ENCODE measurements at regions not wholly inside any gene's neighbourhood (a gene's known extent, or its start where the extent isn't known, plus 50 kb on each side); places are given as distances from the start of the nearest gene placed in this dataset.

DNA sequence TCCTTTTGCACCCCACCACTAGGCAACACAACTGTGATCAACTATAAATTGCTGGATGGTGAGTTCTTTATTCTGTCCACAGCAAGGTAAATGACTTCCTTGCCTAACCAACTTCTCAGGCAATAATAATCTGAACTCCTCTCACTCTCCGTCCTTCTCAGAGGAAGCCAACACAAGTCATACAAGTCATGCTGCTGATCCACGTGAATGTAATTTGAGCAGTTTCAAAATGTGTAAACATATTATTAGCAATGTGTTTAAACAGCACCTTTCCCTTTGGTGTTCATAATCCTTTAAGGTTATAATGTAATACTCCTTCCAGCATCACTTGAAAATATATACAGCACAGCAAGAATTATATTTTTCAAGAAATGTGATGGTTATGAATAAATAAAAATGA lies 127.9 kb downstream of the QRSL1 start:
- WGBS (ENCODE audit: insufficient coverage, low coverage, missing lambda C conversion rate), result 13% methylated on average over 2 of the region's 2 CpGs
- Histone ChIP-seq H3K9me1 (ENCODE audit: control insufficient read depth, insufficient read depth, low read length) (no peaks in the 10 kb centered on the region), H2AFZ (ENCODE audit: low read depth, low read length) (peak overlapping the region; percentile 78), H3K4me1 (replicated peaks in 1 of 2; ENCODE audit: control insufficient read depth in 2 of 2, insufficient read depth in 2 of 2, low read length in 2 of 2) (peaks cover 0 to 14% of the 10 kb centered on the region in 2 experiments; a peak in 2 of 5 replicates), H3K9me3 (replicated peaks; ENCODE audit: control insufficient read depth, insufficient read depth, low read depth, low read length) (0 out of 2 replicates have a peak, but pooled peaks cover 2% of the 10 kb centered on the region), H3K27me3 (ENCODE audit: control insufficient read depth in 2 of 2, insufficient read depth in 2 of 2, low read length in 2 of 2) (no peaks in the 10 kb centered on the region), H3K27ac (ENCODE audit: extremely low read depth, low read depth, low read length) (peak overlapping the region; percentile 34; the same call in 1 of the 3 replicates), H4K20me1 (replicated peaks; ENCODE audit: control insufficient read depth, insufficient read depth, low read length) (no peaks in the 10 kb centered on the region), H3K4me2 (ENCODE audit: insufficient read depth, low read length) (no peak overlapping the region), H3K79me2 (ENCODE audit: control insufficient read depth, insufficient read depth, low read length) (no peaks in the 10 kb centered on the region), H3K9ac (ENCODE audit: insufficient read depth in 1 of 2, low read depth in 2 of 2, low read length in 2 of 2) (no peak overlapping the region), H3K4me3 (no peak overlapping the region), H3K36me3 (ENCODE audit: control insufficient read depth, insufficient read depth, low read length) (no peaks in the 10 kb centered on the region)
- DNase-seq (ENCODE audit: extremely low read depth in 1 of 4, low spot score in 3 of 4), result peak in 1 of 4 experiments; percentile 15
- FAIRE-seq, result no peak
- ChIA-PET POLR2A (interaction anchor here (1.1 kb wide), 1 partner anchor 16 kb away, joined by 3 read pairs; no protein-coding TSS in a partner anchor), CTCF (ENCODE audit: low intra/inter-chr PET ratio) (interaction anchor here (0.6 kb wide), 1 partner anchor 10 kb away, joined by 3 read pairs; no protein-coding TSS in a partner anchor)
- ATAC-seq, result no peak; the same call in 2 of the 3 replicates
- intact Hi-C loops (cut with micrococcal nuclease) (loop anchor here (10.0 kb wide), 1 partner anchor 98 kb away; no protein-coding TSS in a partner anchor), in situ Hi-C loops (cut with MboI) (no loop called here)
- BruUV-seq (replicated peaks), result no TSS peak
- TF ChIP-seq NUFIP1 (IDR thresholded peaks at IDR 0.05; ENCODE audit: partially characterized antibody) (no peak), HCFC1 (IDR thresholded peaks at IDR 0.05; ENCODE audit: low read depth, low read length) (no peak), XRCC4 (IDR thresholded peaks at IDR 0.05; ENCODE audit: extremely low read depth, insufficient read depth, insufficient read length) (no peak), GTF2E2 (tag; IDR thresholded peaks at IDR 0.05) (no peak), BRF1 (IDR thresholded peaks at IDR 0.05; ENCODE audit: borderline replicate concordance, extremely low read depth, insufficient read length) (no peak), ARID2 (IDR thresholded peaks at IDR 0.05) (no peak), BHLHE40 (IDR thresholded peaks at IDR 0.05; ENCODE audit: low read length) (peak; percentile 29; the same call in 1 of the 2 replicates), FOXM1 (IDR thresholded peaks at IDR 0.05; ENCODE audit: low read depth) (no peak), FOXM1 (CRISPR knock-in tag; IDR thresholded peaks at IDR 0.05; ENCODE audit: low read depth) (no peak), POLR2G (IDR thresholded peaks at IDR 0.05; ENCODE audit: low read depth, low read length) (no peak), RAD51 (IDR thresholded peaks at IDR 0.05; ENCODE audit: borderline replicate concordance, low read depth) (no peak)
- TF ChIP-seq, protein P1, sequence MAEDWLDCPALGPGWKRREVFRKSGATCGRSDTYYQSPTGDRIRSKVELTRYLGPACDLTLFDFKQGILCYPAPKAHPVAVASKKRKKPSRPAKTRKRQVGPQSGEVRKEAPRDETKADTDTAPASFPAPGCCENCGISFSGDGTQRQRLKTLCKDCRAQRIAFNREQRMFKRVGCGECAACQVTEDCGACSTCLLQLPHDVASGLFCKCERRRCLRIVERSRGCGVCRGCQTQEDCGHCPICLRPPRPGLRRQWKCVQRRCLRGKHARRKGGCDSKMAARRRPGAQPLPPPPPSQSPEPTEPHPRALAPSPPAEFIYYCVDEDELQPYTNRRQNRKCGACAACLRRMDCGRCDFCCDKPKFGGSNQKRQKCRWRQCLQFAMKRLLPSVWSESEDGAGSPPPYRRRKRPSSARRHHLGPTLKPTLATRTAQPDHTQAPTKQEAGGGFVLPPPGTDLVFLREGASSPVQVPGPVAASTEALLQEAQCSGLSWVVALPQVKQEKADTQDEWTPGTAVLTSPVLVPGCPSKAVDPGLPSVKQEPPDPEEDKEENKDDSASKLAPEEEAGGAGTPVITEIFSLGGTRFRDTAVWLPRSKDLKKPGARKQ (CRISPR knock-in tag; IDR thresholded peaks at IDR 0.05), result no peak
- TF ChIP-seq, protein P2, sequence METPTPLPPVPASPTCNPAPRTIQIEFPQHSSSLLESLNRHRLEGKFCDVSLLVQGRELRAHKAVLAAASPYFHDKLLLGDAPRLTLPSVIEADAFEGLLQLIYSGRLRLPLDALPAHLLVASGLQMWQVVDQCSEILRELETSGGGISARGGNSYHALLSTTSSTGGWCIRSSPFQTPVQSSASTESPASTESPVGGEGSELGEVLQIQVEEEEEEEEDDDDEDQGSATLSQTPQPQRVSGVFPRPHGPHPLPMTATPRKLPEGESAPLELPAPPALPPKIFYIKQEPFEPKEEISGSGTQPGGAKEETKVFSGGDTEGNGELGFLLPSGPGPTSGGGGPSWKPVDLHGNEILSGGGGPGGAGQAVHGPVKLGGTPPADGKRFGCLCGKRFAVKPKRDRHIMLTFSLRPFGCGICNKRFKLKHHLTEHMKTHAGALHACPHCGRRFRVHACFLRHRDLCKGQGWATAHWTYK (CRISPR knock-in tag; IDR thresholded peaks at IDR 0.05), result no peak
- TF ChIP-seq, protein P3, sequence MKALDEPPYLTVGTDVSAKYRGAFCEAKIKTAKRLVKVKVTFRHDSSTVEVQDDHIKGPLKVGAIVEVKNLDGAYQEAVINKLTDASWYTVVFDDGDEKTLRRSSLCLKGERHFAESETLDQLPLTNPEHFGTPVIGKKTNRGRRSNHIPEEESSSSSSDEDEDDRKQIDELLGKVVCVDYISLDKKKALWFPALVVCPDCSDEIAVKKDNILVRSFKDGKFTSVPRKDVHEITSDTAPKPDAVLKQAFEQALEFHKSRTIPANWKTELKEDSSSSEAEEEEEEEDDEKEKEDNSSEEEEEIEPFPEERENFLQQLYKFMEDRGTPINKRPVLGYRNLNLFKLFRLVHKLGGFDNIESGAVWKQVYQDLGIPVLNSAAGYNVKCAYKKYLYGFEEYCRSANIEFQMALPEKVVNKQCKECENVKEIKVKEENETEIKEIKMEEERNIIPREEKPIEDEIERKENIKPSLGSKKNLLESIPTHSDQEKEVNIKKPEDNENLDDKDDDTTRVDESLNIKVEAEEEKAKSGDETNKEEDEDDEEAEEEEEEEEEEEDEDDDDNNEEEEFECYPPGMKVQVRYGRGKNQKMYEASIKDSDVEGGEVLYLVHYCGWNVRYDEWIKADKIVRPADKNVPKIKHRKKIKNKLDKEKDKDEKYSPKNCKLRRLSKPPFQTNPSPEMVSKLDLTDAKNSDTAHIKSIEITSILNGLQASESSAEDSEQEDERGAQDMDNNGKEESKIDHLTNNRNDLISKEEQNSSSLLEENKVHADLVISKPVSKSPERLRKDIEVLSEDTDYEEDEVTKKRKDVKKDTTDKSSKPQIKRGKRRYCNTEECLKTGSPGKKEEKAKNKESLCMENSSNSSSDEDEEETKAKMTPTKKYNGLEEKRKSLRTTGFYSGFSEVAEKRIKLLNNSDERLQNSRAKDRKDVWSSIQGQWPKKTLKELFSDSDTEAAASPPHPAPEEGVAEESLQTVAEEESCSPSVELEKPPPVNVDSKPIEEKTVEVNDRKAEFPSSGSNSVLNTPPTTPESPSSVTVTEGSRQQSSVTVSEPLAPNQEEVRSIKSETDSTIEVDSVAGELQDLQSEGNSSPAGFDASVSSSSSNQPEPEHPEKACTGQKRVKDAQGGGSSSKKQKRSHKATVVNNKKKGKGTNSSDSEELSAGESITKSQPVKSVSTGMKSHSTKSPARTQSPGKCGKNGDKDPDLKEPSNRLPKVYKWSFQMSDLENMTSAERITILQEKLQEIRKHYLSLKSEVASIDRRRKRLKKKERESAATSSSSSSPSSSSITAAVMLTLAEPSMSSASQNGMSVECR (CRISPR knock-in tag; IDR thresholded peaks at IDR 0.05), result no peak

All from K562 (cell line).